Prostate gland (tissue), 2 donors: ENCODE measurements at regions not wholly inside any gene's neighbourhood (a gene's known extent, or its start where the extent isn't known, plus 50 kb on each side); places are given as distances from the start of the nearest gene placed in this dataset.

Experiments
- POLR2A ChIP-seq: fragments of 450-650 bp; IDR thresholded peaks from one replicate; pipeline ENCODE4 v1.6.1; 2016; ENCODE audit warnings: antibody characterized with exemption, mild to moderate bottlenecking
- TF ChIP-seq, protein P1 (sequence below), 4 experiments: fragments of 200-600 bp in 2 of 4; fragments of 450-650 bp in 2 of 4; sonication (generic) in 2 of 4; IDR thresholded peaks; 1 replicate in 3 of 4; 2 replicates in 1 of 4; pipeline ENCODE4 v1.5.1; 2016 to 2019; ENCODE audit warnings: antibody characterized with exemption in 4 of 4, mild to moderate bottlenecking in 2 of 4, moderate library complexity in 2 of 4

DNA sequence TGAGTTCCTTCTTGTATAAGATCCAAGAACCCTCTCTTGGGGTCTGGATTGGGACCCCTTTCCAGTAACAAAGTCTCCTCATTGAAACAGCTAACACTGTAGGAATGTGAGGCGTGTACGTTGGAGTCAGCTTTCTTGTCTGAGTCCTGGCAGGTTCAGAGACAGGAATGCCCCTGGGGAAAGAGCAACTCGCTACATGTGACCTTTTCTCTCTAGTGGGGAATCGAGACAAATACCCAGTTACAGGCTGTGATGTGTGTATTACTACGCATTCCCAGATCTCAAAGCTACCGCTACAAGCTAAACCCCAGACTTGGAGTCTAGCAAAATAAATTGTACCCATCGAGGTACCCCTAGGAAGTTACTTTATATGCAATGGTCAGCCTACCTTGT lies 85.6 kb upstream of the FRMD4A start:
- TF ChIP-seq, protein P1, sequence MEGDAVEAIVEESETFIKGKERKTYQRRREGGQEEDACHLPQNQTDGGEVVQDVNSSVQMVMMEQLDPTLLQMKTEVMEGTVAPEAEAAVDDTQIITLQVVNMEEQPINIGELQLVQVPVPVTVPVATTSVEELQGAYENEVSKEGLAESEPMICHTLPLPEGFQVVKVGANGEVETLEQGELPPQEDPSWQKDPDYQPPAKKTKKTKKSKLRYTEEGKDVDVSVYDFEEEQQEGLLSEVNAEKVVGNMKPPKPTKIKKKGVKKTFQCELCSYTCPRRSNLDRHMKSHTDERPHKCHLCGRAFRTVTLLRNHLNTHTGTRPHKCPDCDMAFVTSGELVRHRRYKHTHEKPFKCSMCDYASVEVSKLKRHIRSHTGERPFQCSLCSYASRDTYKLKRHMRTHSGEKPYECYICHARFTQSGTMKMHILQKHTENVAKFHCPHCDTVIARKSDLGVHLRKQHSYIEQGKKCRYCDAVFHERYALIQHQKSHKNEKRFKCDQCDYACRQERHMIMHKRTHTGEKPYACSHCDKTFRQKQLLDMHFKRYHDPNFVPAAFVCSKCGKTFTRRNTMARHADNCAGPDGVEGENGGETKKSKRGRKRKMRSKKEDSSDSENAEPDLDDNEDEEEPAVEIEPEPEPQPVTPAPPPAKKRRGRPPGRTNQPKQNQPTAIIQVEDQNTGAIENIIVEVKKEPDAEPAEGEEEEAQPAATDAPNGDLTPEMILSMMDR (IDR thresholded peaks at IDR 0.05): no peak
- no peak for TF ChIP-seq POLR2A
